ENCODE measurements at regions not wholly inside any gene's neighbourhood (a gene's known extent, or its start where the extent isn't known, plus 50 kb on each side); places are given as distances from the start of the nearest gene placed in this dataset.

DNA sequence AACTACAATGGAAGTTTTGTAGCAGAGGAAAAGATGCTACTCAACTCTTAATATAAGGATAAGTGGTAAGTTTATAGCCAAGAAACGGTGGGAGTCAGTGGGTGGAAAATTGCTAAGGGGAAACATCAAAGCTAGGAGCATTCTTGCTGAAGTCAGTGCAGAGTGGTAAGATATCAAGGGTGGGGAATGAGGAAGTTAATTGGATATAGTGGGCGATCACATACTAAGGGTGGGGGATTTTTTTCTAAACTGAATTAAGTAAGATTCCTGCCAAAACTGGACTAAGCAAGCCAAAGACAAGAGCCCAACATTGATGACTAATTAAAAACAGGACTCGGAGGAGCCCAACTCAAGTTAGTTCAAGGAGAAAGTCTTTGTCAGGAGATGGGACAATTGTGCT, 525.4 kb downstream of the CCDC85A start:
- DNase-seq (no peak), ATAC-seq (no peak)

DNA sequence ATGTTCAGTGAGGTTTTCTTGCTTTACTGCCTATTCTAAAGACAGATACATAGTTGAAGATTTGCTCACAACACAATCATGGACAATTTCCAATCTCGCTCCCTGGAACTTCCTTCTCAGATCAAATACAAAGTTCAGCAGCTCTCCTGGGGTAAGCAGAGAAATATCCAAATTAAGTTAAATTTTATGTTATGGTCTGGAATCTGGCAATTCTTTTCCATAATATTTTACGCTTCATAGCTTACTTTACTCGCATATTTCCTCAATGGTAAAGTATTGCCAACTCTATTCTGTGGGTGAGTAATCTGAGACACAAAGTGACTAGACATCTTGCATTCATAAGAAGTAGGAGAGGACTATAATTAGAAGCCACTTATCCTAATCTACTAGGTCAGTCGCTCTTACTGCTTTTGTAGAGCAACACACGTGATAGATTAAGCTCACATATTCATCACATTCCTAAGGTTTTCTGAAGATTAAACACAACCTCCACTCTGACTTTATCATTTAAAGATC, 529.4 kb downstream of the CCDC85A start:
- DNase-seq (no peak), ATAC-seq (no peak)

DNA sequence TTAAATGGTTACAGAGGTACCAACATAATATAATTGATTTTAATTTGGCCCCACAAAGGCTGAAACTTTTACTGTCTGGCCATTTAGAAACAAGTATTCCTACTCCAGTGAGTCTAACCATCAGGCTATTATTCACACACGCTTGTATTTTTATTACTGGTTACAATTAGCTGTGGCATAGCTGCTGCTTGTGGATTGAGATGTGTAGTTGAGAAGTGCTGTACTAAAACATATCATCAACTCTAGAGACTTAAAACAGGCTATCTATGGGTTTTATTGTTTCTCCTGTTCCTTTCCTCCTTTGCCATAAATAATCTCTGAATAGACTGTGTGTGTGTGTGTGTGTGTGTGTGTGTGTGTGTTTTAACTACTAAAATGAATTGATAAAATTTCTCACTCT, 530.2 kb downstream of the CCDC85A start:
- DNase-seq (no peak), ATAC-seq (no peak)

DNA sequence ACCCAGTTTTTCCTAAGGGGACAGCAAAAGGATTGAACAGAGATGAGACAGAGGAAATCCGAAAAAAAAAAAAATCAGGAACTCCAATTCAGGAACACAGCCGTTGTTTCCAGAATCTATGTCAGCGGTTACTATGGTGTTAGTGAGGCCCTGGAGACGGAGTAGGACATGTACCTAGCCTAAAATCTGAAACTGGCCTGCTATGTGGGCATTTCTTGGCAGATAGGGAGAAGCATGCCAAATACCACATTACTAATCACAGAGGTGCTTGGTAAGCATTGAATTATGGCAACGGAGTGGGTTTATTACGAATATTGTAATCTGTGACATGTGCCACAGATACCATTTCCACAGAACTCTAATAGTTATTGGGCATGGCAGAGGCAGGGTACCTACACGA, 530.6 kb downstream of the CCDC85A start:
- ATAC-seq (no peak), DNase-seq (no peak)

DNA sequence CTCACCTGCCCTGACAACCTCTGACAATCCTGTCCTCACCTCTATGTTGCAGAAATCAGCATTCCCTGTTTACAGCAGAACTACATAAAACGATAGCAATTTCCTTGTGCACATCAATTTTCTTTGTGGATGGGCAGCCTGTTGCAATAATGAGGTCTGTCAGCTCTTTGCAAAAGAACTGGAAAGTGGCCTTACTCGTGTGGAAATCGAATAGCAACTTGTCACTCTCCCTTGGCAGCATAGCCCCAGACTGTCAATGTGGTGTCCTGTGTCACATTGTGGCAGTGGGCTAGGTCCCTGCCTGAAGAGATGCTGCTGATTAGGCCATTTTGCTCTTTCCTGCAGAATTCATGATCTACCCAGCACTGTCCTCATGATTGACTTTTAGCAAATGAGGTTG, 531.9 kb downstream of the CCDC85A start:
- no peak for DNase-seq
- no peak for ATAC-seq

DNA sequence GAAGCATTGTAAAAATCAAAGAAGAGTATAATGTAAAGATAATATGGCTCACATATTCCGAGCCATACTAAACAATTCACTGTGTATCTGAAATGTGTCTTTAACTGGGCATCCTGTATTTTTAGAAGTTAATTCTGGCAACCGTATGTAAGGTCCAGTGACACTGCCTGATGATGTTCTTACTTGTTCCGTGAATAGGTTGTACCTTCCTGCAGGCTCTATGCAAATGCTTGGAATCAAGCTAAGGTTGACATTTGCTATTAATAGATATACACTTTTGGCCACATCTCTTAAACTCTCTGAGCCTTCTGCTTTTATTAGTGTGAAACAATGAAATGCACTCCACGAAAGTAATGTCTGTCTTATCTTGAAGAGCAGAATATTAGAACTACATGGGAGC, 534.6 kb downstream of the CCDC85A start:
- no peak for ATAC-seq
- DNase-seq = no peak

DNA sequence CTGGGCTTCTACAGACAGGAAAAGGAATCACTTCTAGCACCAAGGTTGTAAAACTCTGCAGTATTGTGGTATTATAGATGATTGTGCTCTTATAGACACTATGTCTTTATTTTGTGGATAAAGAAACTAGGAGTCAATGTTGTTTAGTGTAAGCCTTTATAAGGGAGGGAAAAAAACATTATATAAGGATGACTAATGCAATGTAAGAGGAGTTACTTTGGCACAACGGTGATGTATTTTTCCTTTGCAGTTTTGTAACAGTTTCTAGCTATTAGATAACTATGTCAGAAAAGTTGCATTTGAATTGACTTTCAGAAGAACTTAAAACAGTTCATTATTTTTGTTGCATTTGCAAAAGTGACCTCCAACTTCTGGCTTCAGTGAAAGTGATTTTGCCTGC, 545.4 kb downstream of the CCDC85A start:
- ATAC-seq = no peak
- no peak for DNase-seq

DNA sequence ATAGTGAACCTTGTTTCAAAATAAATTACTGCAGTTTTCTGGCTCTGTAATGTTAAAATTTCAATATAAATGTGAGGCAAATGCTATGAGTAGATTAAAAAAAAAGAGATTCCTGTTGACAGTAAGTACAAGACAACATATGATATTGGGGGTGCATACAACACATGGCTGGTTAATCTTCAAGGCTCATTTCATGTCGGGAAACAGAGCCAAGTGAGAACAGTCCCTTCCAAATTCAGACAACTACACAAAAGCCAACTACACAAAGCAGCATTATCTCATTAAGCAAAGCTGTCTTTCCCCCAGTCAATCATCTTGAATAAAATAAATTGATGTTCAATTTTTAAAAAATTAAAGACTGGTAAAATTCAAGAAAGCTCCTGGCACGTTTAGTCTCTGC, 549.2 kb downstream of the CCDC85A start:
- no peak for DNase-seq
- ATAC-seq = no peak

DNA sequence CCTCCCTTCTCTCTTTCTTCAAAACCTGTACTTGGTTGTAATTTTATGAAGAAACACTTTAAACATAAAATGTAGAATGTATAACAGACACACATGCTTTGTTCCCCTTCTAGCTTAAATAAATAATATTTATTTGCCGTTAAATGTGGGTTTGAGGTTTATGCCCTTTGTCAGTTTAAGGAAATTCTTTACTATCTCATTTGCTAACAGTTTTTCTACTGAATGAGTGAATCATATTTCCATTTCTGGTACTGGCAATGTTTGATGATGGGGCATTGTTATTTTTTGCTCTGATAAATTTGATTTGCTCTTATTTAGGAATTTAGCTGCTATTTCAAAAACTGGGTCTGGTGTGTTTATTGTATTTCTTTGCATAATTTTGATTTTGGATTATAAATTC, 555.6 kb downstream of the CCDC85A start:
- ATAC-seq (no peak), DNase-seq (no peak)

DNA sequence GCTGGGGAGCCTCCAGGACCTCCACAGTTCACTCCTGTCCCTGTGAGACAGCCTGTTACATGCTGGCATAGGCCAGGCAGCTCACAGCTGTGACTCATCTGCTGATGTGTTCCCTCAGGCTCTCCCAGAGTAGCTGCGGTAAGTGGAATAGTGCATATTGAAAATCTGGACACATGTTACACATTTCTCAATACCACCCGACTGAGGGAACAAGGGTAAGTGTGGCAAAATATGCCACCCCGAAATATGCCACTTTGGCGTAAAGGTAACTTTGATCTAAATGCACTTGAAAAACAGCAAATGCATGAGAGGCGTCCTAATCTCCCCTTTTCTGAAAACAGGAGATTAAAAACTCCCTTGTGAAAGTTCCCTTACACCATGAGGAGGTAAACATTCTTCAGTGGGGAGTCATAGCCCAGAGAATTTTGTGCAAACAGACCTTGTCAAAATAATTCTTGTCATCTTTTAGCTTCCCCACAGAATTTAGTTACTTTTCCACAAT, 557.9 kb downstream of the CCDC85A start:
- no peak for DNase-seq
- no peak for ATAC-seq

DNA sequence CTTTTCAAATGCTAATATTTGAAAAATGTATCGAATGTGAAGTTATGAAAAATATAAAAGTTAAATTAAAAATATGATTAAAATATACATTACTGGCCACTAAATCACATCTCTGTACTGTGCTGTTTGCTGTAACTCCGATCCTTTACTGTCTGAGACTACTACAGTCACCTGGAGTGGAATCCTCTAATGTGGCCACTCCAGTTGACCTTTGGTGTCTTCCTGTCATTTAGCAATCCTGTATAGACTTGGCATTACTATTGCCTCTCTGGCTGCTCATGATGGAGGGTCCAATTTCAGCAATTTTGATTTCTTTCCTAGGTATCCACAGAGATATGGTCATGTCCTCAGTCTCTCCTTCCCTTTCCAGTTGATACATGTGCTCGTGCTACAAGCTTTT, 560.0 kb downstream of the CCDC85A start:
- DNase-seq (no peak), ATAC-seq (no peak)

DNA sequence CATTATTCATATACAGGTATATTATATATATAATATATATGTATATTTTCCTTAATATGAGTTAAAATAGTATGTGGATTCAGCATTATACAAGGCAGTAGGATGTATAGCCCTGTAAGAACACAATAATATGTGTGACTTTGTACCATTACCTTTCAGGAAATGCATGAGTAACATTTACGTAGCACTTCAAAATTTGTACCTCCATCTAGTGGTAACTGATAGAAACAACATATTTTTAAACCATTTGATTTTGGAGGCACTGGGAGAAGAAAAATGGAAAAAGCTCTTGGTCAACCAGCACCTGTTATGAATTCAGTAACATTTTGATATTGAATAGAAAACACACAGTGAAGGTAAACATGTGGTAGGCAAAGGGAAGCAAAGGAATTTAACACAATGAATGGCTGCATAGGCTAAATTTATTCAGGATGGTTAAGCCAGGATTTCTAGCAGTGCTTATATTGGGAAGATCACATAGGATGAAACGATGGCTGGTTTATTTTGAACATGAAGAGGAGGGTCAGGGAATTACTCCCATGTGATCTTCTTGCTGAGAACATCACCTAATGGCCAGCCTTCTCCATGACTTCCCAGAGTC, 565.5 kb downstream of the CCDC85A start:
- DNase-seq (no peak), ATAC-seq (no peak)

DNA sequence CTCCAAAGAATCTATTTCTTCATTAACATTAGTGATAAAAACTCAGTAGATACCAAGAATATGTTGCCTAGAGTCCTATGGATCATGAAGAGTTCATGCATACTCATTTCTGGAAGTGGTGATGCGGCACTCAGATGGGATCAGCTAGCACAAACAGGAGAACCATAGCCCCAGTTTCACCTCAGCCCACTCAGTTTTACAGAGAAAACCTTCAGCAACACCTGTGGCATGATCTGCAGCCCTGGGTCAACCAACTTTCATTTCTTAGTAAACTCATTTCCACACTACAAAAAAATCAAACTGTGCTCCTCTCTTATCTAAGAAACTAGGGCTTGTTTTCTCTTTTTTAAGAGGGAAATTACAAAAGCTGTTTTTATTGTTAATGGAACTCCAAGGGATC, 569.4 kb downstream of the CCDC85A start:
- DNase-seq (no peak), ATAC-seq (no peak)

DNA sequence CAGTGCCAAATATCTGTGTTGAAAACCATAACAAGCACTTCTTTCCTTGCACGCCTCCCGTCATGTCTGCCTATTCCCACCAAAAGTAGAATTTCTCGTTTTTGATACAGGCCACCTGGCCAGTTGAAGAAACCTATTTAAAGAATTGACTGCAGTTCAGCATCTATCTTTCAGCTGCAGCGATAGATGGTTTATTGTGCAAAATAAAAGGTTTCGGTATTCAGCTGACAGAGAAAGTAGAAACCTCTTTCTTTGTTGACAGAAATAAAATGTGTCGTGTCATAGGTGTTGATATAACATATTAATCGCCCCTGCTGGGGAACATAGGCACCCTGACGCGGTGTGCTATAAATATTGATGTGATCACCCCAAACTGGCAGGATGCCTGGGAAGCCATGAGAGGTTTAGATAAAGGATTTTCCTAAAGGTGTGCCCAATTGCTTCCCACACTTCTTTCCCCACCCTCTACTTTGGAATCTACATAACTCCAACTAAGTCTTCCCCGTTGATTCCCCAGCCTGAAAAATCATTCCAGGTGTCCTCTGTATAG, 570.4 kb downstream of the CCDC85A start:
- DNase-seq (no peak), ATAC-seq (no peak)

DNA sequence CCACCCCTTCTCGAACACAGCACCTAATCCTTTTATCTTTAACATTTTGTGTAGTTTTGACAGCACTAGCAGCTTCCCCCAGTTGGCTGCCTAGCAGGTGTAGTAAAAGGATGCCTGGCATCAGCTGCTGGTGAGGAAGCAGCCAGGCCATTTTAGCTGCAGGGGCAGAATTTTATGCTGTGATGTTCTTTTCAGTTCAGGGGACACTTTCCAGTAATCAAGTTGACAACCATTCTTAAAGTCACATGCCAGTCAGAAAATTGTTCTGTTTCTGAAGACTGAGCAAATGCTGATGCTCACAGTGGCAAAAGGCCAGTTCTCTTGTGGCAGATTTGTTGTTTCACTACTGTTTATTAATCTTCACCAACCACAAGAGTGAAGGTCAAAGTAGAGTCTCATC, 570.8 kb downstream of the CCDC85A start:
- DNase-seq = no peak
- ATAC-seq = no peak

DNA sequence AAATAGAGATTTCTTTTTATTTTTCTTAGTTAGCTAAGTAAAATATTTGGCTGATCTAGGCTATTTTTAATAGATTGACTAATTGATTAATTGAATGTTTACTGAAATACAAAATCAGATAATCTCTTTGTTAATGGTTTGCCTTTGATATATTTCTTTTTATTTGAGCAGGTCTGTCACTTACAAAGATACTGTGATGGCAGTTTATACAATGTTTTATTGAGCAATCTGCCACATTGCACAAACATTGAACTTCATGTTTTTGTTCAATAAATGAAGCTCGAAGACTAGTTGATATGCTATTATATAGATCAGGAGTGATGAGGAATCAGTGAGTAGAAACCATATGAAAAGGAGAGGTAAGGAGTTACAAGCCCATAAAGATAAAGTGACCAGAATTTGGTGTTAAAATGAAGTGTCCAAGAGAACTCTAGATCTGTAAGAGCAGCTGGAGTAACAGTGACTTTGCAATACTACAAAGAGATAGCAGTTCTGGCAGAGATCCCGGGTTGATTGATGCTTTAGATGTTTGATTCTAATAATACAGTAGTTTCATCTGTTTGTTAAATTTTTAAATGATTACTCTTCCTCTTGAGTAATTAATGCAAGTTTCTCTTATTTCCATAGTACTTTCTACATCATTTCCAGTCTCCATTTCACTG, 574.2 kb downstream of the CCDC85A start:
- DNase-seq = no peak
- ATAC-seq = no peak

DNA sequence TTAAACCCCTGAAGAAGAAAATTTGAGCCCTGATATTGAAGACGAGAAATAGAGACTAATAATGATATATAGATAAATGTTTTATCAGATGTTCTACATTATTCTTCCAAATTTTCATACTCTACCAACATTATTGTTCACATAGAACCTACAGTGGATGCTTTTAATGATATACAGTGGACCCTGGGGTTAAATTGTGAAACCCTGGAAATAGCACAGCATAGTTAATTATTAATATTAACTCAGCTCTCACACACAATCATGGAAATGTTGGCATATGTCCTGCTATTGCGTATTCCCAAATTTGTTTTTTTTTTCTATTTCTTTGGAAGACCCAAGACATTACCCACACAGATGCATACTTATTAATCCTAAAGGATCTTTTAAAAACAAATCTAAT, 579.9 kb downstream of the CCDC85A start:
- DNase-seq (no peak), ATAC-seq (no peak)

DNA sequence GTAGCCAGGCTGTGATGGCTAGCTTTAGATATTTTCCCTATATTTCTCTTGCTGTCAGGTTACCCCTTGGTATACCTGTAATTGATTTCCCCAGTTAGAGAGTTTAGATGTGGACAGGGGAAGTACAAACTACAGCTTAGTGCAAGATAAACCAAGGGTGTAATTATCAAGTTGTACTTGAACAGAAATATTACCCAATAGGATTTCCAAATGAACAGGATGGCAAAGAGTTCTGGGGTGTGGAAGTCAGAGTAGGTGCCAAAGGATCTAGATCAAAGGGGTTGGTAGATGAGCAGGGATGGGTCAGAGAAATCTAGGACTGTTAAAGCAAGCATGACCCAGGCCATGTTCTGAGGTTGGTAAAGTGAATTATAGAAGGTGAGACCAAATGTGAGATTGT, 585.2 kb downstream of the CCDC85A start:
- ATAC-seq (no peak), DNase-seq (no peak)

DNA sequence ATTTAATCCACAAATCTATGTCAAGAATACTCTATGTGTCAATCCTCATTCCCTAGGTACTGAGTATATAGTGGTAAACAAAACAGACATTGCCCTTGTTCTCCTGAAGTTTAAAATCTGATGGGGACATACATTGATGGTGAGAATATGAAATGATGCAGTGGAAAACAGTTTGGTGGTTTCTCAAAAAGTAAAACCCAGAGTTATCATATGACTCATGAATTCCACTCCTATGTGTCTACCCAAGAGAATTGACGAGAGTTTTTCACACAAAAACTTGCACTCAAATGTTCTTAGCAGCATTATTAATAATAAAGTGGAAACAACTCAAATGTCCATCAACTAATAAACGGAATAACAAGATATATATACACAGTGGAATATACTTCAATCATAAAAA, 586.7 kb downstream of the CCDC85A start:
- no peak for DNase-seq
- ATAC-seq = no peak

DNA sequence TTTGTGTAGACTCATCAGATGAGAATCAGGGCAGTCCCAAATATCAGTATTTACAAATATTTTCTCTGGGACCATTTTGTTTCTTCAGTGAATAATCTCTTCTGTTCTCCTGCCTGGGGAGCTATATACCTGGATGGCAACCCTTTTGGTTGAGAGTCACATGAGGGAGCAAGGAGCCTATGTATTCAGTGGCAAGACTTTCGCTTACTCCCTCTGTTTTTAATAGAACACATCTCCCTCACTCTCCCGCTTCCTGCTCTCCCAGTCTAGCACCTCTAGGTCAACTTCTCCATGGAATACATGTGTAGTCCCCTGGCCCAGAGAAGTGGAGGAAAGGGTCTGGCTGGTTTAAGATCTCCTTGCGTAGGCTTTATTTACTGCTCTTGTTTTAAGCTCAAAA, 600.3 kb downstream of the CCDC85A start:
- DNase-seq (no peak), ATAC-seq (no peak)

DNA sequence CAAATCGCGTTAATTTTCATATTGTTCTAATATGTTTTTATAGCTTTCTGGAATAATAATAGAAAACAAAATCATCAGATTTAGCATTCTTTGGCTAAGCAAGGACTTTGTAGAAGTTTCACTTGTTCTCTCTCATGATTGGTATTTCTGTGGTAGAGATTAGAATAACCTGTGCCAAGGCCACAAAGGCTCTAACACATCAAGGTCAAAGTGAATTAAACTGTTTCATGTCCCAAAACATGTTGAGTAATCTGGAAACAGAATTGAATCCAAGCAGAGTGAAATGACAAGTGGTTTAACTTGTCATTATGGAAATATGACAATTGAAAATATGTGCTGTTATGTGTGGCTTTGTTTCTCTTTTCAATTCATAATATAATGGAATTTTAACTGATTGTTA, 617.4 kb downstream of the CCDC85A start:
- DNase-seq (no peak), ATAC-seq (no peak)

DNA sequence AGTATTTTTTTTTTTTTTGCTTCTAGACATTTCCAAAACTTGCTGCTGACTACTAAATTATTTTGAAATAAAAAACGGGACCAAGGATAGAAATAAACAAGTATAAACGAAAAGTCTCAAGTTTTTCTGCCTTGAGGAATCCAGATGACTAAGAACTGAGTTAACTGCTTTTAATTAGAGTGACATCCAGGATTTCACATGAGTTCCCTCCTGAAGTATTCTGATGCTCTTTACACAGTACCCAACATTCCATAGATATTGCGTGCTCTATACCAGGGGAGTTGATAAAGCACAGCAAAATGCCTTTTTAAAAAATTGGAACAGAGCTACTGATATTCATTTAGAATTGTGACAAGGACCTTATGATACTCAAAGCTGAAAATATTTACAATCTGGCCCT, 618.0 kb downstream of the CCDC85A start:
- no peak for DNase-seq

DNA sequence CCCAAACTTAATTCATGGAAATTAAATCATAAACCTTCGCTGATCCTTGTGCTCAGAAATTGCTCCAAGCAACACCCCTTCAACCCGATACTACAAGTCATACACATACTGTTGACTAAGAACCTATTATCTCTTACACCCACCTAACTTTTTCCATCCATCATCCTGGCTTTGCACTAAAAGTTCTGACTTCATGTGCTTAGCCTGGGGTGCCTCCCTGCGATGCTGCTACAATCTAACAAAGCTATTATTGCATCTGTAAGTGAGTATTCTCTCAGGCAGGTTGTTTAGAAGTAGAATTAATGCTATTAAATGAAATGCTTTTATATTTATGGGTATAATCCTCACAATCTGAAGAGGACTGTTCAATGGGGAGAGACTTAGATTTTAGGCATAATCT, 619.8 kb downstream of the CCDC85A start:
- ATAC-seq = no peak
- DNase-seq = no peak

More for the DNA sequence above, 618.0 kb downstream of the CCDC85A start:
- ATAC-seq = no peak

DNA sequence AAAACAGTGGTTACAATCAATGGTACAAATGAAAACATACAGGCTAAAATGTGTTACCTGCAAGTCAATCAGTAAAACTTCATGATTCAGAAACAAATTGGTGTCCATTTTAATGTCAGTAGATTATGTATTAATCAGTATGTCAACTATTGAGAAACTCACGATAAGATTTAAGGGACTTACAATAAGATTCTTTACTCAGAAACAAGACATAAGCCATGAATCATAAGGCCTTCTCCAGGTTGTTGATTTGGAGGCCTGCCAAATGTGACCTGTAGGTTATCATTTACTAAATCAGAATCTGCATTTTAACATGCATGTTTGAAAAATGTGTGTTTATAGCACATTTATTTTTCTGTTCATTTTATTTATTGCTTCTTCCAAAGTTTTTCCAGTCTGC, 623.1 kb downstream of the CCDC85A start:
- DNase-seq (no peak), ATAC-seq (no peak)
